Hepatocyte (in vitro differentiated cells): ENCODE measurements at regions not wholly inside any gene's neighbourhood (a gene's known extent, or its start where the extent isn't known, plus 50 kb on each side); places are given as distances from the start of the nearest gene placed in this dataset.

Experiments used
- DNase-seq: peaks from one replicate; pipeline ENCODE4 v3.0.0-alpha.2; 2016; ENCODE audit warnings: low spot score
- H2AFZ ChIP-seq: fragments of 200-600 bp; sonication (generic); 2 replicates; pipeline ENCODE4 v1.6.0; 2016; ENCODE audit warnings: antibody characterized with exemption, mild to moderate bottlenecking
- H3K27ac ChIP-seq: fragments of 200-600 bp; sonication (generic); 2 replicates; pipeline ENCODE4 v1.5.1; 2016; ENCODE audit warnings: mild to moderate bottlenecking
- H3K27me3 ChIP-seq: fragments of 200-600 bp; sonication (generic); 2 replicates; pipeline ENCODE4 v1.6.1; 2016
- H3K36me3 ChIP-seq: fragments of 200-600 bp; sonication (generic); replicated peaks from 2 replicates; pipeline ENCODE4 v1.5.1; 2016; ENCODE audit warnings: low read depth; ENCODE audit not compliant: insufficient read depth
- H3K4me1 ChIP-seq: fragments of 200-600 bp; sonication (generic); 2 replicates; pipeline ENCODE4 v1.5.1; 2016; ENCODE audit warnings: mild to moderate bottlenecking, moderate library complexity; ENCODE audit not compliant: insufficient read depth
- H3K4me2 ChIP-seq: fragments of 200-600 bp; sonication (generic); 2 replicates; pipeline ENCODE4 v1.6.0; 2016
- H3K4me3 ChIP-seq: fragments of 200-600 bp; sonication (generic); 2 replicates; pipeline ENCODE4 v1.5.1; 2016; ENCODE audit warnings: mild to moderate bottlenecking
- H3K79me2 ChIP-seq: fragments of 200-600 bp; sonication (generic); 2 replicates; pipeline ENCODE4 v1.6.0; 2017; ENCODE audit warnings: mild to moderate bottlenecking
- H3K9me2 ChIP-seq: fragments of 200-600 bp; sonication (generic); replicated peaks from 2 replicates; pipeline ENCODE4 v1.6.0; 2017; ENCODE audit warnings: mild to moderate bottlenecking; ENCODE audit not compliant: insufficient read depth
- H3K9me3 ChIP-seq: fragments of 200-600 bp; sonication (generic); 2 replicates; pipeline ENCODE4 v1.5.1; 2016; ENCODE audit warnings: low read depth, mild to moderate bottlenecking
- H4K20me1 ChIP-seq: fragments of 200-600 bp; sonication (generic); 2 replicates; pipeline ENCODE4 v1.6.0; 2016; ENCODE audit warnings: mild to moderate bottlenecking; ENCODE audit not compliant: insufficient read depth, poor library complexity, severe bottlenecking
- CTCF ChIP-seq: fragments of 200-600 bp; sonication (generic); IDR thresholded peaks from 2 replicates; pipeline ENCODE4 v1.5.1; 2016; ENCODE audit warnings: antibody characterized with exemption, mild to moderate bottlenecking; ENCODE audit not compliant: poor library complexity
- EZH2 ChIP-seq: fragments of 200-600 bp; sonication (generic); IDR thresholded peaks from 2 replicates; pipeline ENCODE4 v1.6.1; 2016; ENCODE audit warnings: antibody characterized with exemption, mild to moderate bottlenecking, borderline replicate concordance
- EZH2phosphoT487 ChIP-seq: fragments of 200-600 bp; sonication (generic); IDR thresholded peaks from one replicate; pipeline ENCODE4 v1.6.1; 2018; ENCODE audit warnings: antibody characterized with exemption, mild to moderate bottlenecking, low read depth, moderate library complexity; ENCODE audit not compliant: unreplicated experiment, severe bottlenecking
- WGBS: methylation state at CpG from one replicate; pipeline ENCODE4 v1.1.6; 2016; ENCODE audit warnings: low lambda C conversion rate; ENCODE audit errors: missing lambda C conversion rate; 5-methylcytosine and 5-hydroxymethylcytosine counted together

GRCh38 chr2:161096336-161096735 lies 63.9 kb upstream of the TANK start:
- Histone ChIP-seq H3K9me3 (no peaks in the 10 kb centered on the region), H3K4me1 (peaks cover 6% of the 10 kb centered on the region), H3K79me2 (no peaks in the 10 kb centered on the region), H3K4me2 (no peak overlapping the region), H4K20me1 (no peaks in the 10 kb centered on the region), H3K27me3 (no peaks in the 10 kb centered on the region), H2AFZ (no peak overlapping the region), H3K36me3 (no peaks in the 10 kb centered on the region), H3K27ac (no peak overlapping the region), H3K4me3 (no peak overlapping the region), H3K9me2 (no peaks in the 10 kb centered on the region)
- TF ChIP-seq EZH2phosphoT487 (no peak), EZH2 (no peak), CTCF (no peak)
- DNase-seq: no peak
- 84% methylated on average over 2 of the region's 2 CpGs for WGBS

- H3K27me3 ChIP-seq: no peaks in the 10 kb centered on the region
- H3K4me1 ChIP-seq: peaks cover 6% of the 10 kb centered on the region
- no peak overlapping the region for H3K4me2 ChIP-seq
- no peaks in the 10 kb centered on the region for H3K36me3 ChIP-seq
- H2AFZ ChIP-seq: no peak overlapping the region
- no peak overlapping the region for H3K27ac ChIP-seq
- TF ChIP-seq CTCF (no peak), EZH2 (no peak), EZH2phosphoT487 (no peak)
- DNase-seq: no peak
- no peak overlapping the region for H3K4me3 ChIP-seq
- H4K20me1 ChIP-seq: no peaks in the 10 kb centered on the region
- H3K79me2 ChIP-seq: no peaks in the 10 kb centered on the region
- 79% methylated on average over 2 of the region's 2 CpGs for WGBS
- H3K9me3 ChIP-seq: no peaks in the 10 kb centered on the region
- no peaks in the 10 kb centered on the region for H3K9me2 ChIP-seq
Measured at GRCh38 chr2:161097157-161097556, 63.1 kb upstream of the TANK start.

GRCh38 chr2:161100211-161100895 lies 59.9 kb upstream of the TANK start:
- no peaks in the 10 kb centered on the region for H3K36me3 ChIP-seq
- H3K27me3 ChIP-seq: no peaks in the 10 kb centered on the region
- no peak overlapping the region for H3K27ac ChIP-seq
- DNase-seq: no peak
- 55% methylated on average over 4 of the region's 4 CpGs for WGBS
- no peak overlapping the region for H3K4me3 ChIP-seq
- no peaks in the 10 kb centered on the region for H3K9me3 ChIP-seq
- H3K79me2 ChIP-seq: no peaks in the 10 kb centered on the region
- no peaks in the 10 kb centered on the region for H4K20me1 ChIP-seq
- TF ChIP-seq EZH2phosphoT487: no peak
- TF ChIP-seq CTCF: no peak
- no peak for TF ChIP-seq EZH2
- no peaks in the 10 kb centered on the region for H3K9me2 ChIP-seq
- H2AFZ ChIP-seq: no peak overlapping the region
- no peak overlapping the region for H3K4me2 ChIP-seq
- peaks cover 15% of the 10 kb centered on the region for H3K4me1 ChIP-seq

GRCh38 chr2:161101406-161101805 lies 58.8 kb upstream of the TANK start:
- no peak overlapping the region for H3K4me2 ChIP-seq
- H3K4me3 ChIP-seq: no peak overlapping the region
- H3K9me2 ChIP-seq: no peaks in the 10 kb centered on the region
- no peaks in the 10 kb centered on the region for H3K36me3 ChIP-seq
- no peak for TF ChIP-seq CTCF
- no peak for TF ChIP-seq EZH2phosphoT487
- no peak for TF ChIP-seq EZH2
- H3K79me2 ChIP-seq: no peaks in the 10 kb centered on the region
- H3K9me3 ChIP-seq: no peaks in the 10 kb centered on the region
- H2AFZ ChIP-seq: no peak overlapping the region
- 97% methylated on average over 2 of the region's 2 CpGs for WGBS
- H3K27ac ChIP-seq: no peak overlapping the region
- DNase-seq: no peak
- peaks cover 10% of the 10 kb centered on the region for H3K4me1 ChIP-seq
- H4K20me1 ChIP-seq: no peaks in the 10 kb centered on the region
- H3K27me3 ChIP-seq: no peaks in the 10 kb centered on the region
